Chondrocyte (in vitro differentiated cells): ENCODE measurements at regions not wholly inside any gene's neighbourhood (a gene's known extent, or its start where the extent isn't known, plus 50 kb on each side); places are given as distances from the start of the nearest gene placed in this dataset.

ENCODE experiments used
- DNase-seq: peaks from one replicate; pipeline ENCODE4 v3.0.0; 2021; ENCODE audit warnings: mixed read lengths, low spot score
- H3K27ac Mint-ChIP-seq: one replicate; pipeline ENCODE4 v1.8.0; 2021; ENCODE audit warnings: mild to moderate bottlenecking, moderate library complexity, mixed read lengths; ENCODE audit not compliant: unreplicated experiment
- H3K27me3 Mint-ChIP-seq: 2 replicates; pipeline ENCODE4 v1.8.0; 2021; ENCODE audit warnings: low read depth, mixed read lengths
- H3K36me3 Mint-ChIP-seq: 2 replicates; pipeline ENCODE4 v1.8.0; 2021; ENCODE audit warnings: low read depth, mixed read lengths
- H3K4me1 Mint-ChIP-seq: 2 replicates; pipeline ENCODE4 v1.8.0; 2021; ENCODE audit warnings: low read depth, mild to moderate bottlenecking, mixed read lengths
- H3K4me3 Mint-ChIP-seq: one replicate; pipeline ENCODE4 v1.8.0; 2021; ENCODE audit warnings: mild to moderate bottlenecking, moderate library complexity, mixed read lengths; ENCODE audit not compliant: unreplicated experiment
- H3K9me3 Mint-ChIP-seq: 2 replicates; pipeline ENCODE4 v1.8.0; 2021; ENCODE audit warnings: low read depth, mixed read lengths
- TF ChIP-seq, protein P1 (sequence below): fragments of 200-600 bp; sonication (generic); IDR thresholded peaks from 2 replicates; pipeline ENCODE4 v1.5.0; 2021; ENCODE audit warnings: antibody characterized with exemption, mild to moderate bottlenecking, moderate library complexity

DNA sequence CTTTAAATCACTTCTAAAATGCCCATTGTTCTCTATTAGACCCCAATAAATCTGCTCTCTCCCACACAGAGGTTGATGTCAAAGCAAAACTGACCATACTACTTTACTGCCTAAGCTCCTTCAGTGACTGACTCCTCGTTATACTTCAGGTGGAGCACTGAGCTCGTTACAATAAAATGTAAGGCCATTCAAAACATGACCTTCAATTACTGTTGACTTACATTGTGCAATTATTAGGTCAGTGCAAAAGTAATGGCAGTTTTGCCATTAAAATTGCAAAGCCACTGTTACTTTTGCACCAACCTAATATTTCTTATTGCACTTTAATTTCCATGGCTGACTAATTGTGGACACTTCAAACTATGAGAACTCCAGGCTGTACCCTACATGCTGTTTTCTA, 314.9 kb downstream of the MZT1 start:
- Mint-ChIP-seq H3K27ac (no peak overlapping the region), H3K4me3 (no peak overlapping the region), H3K27me3 (peaks cover 16% of the 10 kb centered on the region), H3K9me3 (no peaks in the 10 kb centered on the region), H3K4me1 (no peaks in the 10 kb centered on the region), H3K36me3 (no peaks in the 10 kb centered on the region)
- TF ChIP-seq, protein P1, sequence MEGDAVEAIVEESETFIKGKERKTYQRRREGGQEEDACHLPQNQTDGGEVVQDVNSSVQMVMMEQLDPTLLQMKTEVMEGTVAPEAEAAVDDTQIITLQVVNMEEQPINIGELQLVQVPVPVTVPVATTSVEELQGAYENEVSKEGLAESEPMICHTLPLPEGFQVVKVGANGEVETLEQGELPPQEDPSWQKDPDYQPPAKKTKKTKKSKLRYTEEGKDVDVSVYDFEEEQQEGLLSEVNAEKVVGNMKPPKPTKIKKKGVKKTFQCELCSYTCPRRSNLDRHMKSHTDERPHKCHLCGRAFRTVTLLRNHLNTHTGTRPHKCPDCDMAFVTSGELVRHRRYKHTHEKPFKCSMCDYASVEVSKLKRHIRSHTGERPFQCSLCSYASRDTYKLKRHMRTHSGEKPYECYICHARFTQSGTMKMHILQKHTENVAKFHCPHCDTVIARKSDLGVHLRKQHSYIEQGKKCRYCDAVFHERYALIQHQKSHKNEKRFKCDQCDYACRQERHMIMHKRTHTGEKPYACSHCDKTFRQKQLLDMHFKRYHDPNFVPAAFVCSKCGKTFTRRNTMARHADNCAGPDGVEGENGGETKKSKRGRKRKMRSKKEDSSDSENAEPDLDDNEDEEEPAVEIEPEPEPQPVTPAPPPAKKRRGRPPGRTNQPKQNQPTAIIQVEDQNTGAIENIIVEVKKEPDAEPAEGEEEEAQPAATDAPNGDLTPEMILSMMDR, result no peak
- DNase-seq, result no peak

DNA sequence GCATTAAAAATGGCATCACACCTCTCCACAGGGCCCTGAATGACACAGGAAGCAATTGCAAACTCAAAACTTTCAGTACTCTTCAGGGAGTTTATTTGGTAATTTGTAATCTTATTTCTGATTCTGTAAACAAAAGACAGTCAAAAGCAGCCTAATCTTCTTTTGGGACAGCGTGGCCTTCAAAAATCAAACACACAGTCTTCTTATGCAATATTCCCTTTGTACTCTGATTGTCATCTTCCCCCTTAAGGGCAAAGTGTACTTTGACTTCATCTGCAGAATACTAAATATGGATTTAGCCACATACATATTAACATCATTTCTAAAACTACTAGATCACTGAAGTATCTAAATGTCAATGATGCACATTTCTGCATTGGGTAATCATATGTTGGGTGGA, 322.0 kb downstream of the MZT1 start:
- H3K27ac Mint-ChIP-seq, result no peak overlapping the region
- H3K4me3 Mint-ChIP-seq, result no peak overlapping the region
- H3K9me3 Mint-ChIP-seq, result no peaks in the 10 kb centered on the region
- no peak for DNase-seq
- H3K27me3 Mint-ChIP-seq, result peaks cover 2% of the 10 kb centered on the region
- H3K4me1 Mint-ChIP-seq, result no peaks in the 10 kb centered on the region
- no peaks in the 10 kb centered on the region for H3K36me3 Mint-ChIP-seq
- TF ChIP-seq, protein P1, result no peak

DNA sequence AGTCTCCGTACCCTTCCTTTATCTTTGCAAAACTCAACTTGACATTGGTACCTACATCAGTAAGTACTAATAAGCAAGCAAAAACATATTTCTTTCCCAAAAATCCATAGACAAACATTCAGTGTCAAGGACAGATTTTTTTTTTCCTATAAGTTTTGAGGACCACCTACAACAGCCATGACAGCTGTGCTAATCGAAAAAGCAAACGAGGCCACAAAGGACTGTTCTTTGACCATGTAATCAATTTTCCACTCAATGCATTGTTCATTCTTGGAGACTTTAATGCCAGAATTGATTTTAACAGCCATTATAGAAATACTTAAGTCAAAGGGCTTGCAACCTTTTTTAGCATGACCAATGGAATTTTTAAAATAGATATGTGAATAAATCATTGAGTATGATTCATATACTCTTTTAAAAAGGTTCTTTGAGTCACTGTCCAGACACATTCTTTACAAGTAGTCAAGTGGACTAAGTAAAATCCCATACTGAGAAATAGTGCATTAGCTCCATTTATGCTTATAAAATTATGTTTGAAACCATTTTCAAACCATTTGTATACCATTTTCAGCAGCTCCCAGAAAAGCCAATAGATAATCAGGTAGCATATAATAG, 323.9 kb downstream of the MZT1 start:
- TF ChIP-seq, protein P1, result no peak
- Mint-ChIP-seq H3K27ac (no peak overlapping the region), H3K4me3 (no peak overlapping the region), H3K27me3 (no peaks in the 10 kb centered on the region), H3K36me3 (no peaks in the 10 kb centered on the region), H3K4me1 (no peaks in the 10 kb centered on the region), H3K9me3 (no peaks in the 10 kb centered on the region)
- no peak for DNase-seq

DNA sequence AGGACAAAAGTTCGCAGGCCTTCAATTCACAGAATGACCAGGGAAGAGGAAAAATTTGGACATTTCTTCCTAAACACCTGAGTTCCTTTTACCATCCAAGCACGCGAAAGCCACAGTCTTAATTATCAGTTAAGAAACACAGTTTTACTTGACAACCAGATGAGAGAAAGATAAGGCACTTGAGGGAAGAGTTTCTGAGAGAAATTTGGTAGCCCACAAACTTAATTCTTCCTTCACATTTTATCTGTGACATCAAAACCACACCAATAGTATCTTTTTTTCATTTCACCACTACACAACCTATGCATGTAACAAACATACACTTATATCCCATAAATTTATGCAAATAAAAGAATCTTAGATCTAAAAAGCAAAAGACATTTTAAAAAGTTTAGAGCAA, 326.6 kb downstream of the MZT1 start:
- H3K4me3 Mint-ChIP-seq, result no peak overlapping the region
- H3K4me1 Mint-ChIP-seq, result no peaks in the 10 kb centered on the region
- no peaks in the 10 kb centered on the region for H3K9me3 Mint-ChIP-seq
- TF ChIP-seq, protein P1, result no peak
- H3K27ac Mint-ChIP-seq, result no peak overlapping the region
- H3K36me3 Mint-ChIP-seq, result no peaks in the 10 kb centered on the region
- peaks cover 6% of the 10 kb centered on the region for H3K27me3 Mint-ChIP-seq
- DNase-seq, result no peak

GRCh38 chr13:72399351-72399750, 328.1 kb downstream of the MZT1 start:
- H3K9me3 Mint-ChIP-seq, result no peaks in the 10 kb centered on the region
- no peak overlapping the region for H3K4me3 Mint-ChIP-seq
- H3K27me3 Mint-ChIP-seq, result peaks cover 6% of the 10 kb centered on the region
- no peak overlapping the region for H3K27ac Mint-ChIP-seq
- no peaks in the 10 kb centered on the region for H3K4me1 Mint-ChIP-seq
- TF ChIP-seq, protein P1, result no peak
- DNase-seq, result no peak
- H3K36me3 Mint-ChIP-seq, result no peaks in the 10 kb centered on the region
